Fibroblast of the aortic adventitia (primary cell): ENCODE measurements at regions not wholly inside any gene's neighbourhood (a gene's known extent, or its start where the extent isn't known, plus 50 kb on each side); places are given as distances from the start of the nearest gene placed in this dataset.

Experiments used
- DNase-seq: peaks from one replicate; pipeline ENCODE4 v3.0.0-alpha.2; 2010; ENCODE audit warnings: low read depth
- H3K4me3 ChIP-seq: 2 replicates; pipeline ENCODE4 v1.5.1; 2011; ENCODE audit warnings: low read depth, mild to moderate bottlenecking, control low read depth, low read length, moderate library complexity
- TF ChIP-seq, protein P1 (sequence below): IDR thresholded peaks from 2 replicates; pipeline ENCODE4 v1.5.1; 2011; ENCODE audit warnings: mild to moderate bottlenecking, low read length, control low read depth, inconsistent platforms; ENCODE audit not compliant: insufficient read depth

DNA sequence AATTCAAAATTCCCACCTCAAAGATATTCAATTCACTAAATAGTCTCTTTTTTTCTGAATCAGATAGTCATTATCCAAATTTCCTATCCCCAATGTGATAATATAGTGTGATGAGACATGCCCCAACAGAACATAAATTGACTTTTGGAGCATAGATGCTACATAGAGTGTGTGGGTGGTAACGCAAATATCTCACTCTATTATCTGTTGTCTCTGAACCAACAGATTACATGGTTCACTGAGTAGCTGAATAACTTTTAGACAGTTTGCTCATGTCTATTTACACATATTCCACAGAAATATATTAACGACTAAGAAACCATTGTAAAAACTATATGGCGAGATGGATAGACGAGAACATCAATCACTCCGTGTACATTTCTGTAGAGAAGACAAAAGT lies 209.9 kb downstream of the BARHL2 start:
- DNase-seq: no peak
- TF ChIP-seq, protein P1, sequence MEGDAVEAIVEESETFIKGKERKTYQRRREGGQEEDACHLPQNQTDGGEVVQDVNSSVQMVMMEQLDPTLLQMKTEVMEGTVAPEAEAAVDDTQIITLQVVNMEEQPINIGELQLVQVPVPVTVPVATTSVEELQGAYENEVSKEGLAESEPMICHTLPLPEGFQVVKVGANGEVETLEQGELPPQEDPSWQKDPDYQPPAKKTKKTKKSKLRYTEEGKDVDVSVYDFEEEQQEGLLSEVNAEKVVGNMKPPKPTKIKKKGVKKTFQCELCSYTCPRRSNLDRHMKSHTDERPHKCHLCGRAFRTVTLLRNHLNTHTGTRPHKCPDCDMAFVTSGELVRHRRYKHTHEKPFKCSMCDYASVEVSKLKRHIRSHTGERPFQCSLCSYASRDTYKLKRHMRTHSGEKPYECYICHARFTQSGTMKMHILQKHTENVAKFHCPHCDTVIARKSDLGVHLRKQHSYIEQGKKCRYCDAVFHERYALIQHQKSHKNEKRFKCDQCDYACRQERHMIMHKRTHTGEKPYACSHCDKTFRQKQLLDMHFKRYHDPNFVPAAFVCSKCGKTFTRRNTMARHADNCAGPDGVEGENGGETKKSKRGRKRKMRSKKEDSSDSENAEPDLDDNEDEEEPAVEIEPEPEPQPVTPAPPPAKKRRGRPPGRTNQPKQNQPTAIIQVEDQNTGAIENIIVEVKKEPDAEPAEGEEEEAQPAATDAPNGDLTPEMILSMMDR: no peak
- H3K4me3 ChIP-seq: no peak overlapping the region

DNA sequence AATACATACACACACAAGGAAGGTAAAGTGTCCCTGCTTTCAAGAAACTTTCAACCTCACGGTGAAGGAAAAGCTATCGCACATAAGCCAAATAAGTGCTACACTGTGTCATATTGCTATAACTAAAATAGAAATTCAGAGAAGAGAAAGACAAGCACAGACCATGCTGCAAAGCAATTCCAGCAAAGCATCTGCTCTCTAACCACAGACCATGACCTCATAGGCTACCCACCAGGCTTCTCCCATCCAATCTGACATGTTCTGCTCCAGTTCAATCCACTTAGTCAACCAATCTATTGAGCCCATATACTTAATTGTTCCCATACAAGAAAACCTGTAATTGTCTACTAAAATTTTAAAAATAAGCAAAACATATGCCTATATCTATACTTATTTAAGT lies 211.3 kb downstream of the BARHL2 start:
- DNase-seq: no peak
- TF ChIP-seq, protein P1: no peak
- H3K4me3 ChIP-seq: no peak overlapping the region

DNA sequence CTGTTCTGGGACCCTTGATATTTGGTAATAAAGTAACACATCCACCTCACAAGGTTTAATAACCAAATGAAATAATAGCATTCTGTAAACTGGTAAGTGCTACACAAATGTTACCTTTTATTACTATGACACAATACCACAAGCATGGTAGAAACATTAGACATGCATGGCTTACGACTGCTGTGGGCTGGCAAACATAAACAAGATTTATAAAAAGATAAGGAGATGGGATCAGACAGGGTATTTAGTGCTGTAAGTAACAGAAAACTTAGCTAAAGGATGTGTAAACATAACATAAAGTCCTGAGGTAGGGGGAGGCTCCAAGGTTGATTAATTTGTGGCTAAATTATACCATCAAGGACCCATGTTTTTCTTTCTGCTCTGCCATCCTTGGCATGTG lies 212.6 kb downstream of the BARHL2 start:
- H3K4me3 ChIP-seq: no peak overlapping the region
- no peak for DNase-seq
- TF ChIP-seq, protein P1: no peak

DNA sequence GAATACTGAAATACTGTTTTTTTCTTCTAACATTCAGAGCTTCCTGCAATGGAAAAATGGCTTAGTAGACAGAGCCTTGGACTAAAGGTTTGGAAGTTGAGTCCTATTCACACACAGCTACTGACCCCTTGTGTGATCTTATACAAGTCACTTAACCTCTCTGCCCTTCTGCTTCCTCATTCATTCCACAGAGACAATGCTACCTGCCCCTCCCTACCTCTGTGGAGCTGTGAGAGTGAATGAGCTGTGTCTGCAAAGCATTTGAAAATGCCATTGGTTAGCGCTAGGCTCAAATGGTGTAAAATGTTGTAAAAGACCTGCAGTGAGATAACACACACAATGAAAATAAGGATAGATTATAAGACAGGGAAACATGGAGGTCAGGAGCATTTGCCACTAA lies 214.4 kb downstream of the BARHL2 start:
- TF ChIP-seq, protein P1: no peak
- no peak for DNase-seq
- no peak overlapping the region for H3K4me3 ChIP-seq

DNA sequence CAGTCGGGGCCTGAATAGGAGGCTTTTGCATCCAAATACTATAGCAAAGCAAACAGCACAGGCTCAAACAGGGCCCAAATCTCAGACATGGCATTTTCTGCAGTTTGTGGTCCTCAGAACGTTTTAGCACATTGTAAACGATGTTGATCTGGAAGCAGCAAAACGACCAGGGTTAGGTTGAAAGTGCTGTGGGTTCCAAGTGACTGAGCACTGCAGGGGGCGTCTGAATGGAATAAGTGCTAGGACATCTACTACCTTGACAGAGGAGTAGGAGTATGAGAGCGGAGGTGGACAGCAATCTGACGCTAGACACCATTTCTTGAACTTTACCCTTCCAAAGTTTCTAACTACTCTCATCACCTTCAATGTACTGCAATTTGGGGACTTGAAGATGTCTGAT lies 214.9 kb downstream of the BARHL2 start:
- TF ChIP-seq, protein P1: no peak
- no peak overlapping the region for H3K4me3 ChIP-seq
- no peak for DNase-seq

DNA sequence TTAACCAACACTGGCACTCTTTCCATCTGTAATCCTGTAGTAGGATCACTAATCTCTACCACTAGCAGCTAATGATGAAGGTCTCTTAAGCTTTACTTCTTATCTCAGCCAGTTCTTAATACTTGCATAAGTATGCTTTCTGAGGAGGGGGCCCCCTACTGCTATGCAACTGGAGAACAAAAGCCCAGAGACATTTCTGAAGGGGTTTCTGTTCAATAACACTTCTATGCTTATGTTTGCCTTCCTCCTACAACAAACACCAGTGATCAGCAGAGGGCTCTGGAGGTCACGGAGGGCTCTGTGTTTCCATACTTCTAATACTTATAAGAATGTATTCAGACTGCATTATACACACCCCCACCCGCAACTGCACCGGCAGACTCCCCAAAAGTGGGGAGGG lies 215.8 kb downstream of the BARHL2 start:
- no peak overlapping the region for H3K4me3 ChIP-seq
- TF ChIP-seq, protein P1: no peak
- DNase-seq: no peak

DNA sequence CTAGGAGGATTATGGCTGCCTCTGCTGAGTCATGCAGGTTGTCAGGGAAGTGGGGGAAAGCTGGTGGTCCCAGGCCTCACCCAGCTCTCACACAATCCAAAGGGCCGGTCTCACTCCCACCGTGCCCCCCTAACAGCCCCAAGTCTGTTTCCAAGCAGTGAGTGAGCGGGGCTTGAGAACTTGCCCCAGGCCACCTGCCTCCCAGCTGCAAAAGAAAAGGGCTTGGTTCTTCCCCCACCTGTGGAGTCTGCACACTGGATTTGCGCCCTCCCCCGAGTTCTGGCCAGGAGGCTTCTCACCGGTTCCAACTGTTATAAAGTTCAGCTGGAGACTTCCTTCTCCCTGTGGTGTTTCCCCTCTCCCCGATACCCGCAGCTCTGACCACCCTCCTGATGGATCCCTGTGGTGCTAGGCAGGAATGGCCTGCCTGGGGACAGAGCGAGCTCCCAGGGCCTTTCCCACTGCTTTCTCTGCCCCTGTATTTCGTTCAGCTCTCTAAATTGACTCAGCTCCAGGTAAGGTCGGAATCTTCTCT lies 222.3 kb downstream of the BARHL2 start:
- no peak overlapping the region for H3K4me3 ChIP-seq
- no peak for DNase-seq
- TF ChIP-seq, protein P1: no peak
